Neutrophil (primary cell): ENCODE measurements at regions not wholly inside any gene's neighbourhood (a gene's known extent, or its start where the extent isn't known, plus 50 kb on each side); places are given as distances from the start of the nearest gene placed in this dataset.

Experiments used
- H3K27ac ChIP-seq: fragments of 200-600 bp; sonication (generic); 2 replicates; pipeline ENCODE4 v1.5.1; 2016; ENCODE audit warnings: mild to moderate bottlenecking, moderate library complexity
- H3K27me3 ChIP-seq: fragments of 200-600 bp; sonication (generic); 2 replicates; pipeline ENCODE4 v1.6.0; 2016; ENCODE audit warnings: mild to moderate bottlenecking
- H3K36me3 ChIP-seq: fragments of 200-600 bp; sonication (generic); 2 replicates; pipeline ENCODE4 v1.5.1; 2017
- H3K4me1 ChIP-seq, 2 experiments: fragments of 200-600 bp in 1 of 2; sonication (generic) in 1 of 2; 1 replicate in 1 of 2; 2 replicates in 1 of 2; pipeline versions ENCODE4 v1.5.1 to v1.6.1; 2013 to 2016; ENCODE audit warnings: low read depth in 1 of 2, low read length in 1 of 2, mild to moderate bottlenecking in 1 of 2, moderate library complexity in 1 of 2; ENCODE audit not compliant: control insufficient read depth in 1 of 2, insufficient read depth in 1 of 2
- H3K4me3 ChIP-seq, 2 experiments: fragments of 200-600 bp in 1 of 2; sonication (generic) in 1 of 2; 1 replicate in 1 of 2; 2 replicates in 1 of 2; pipeline ENCODE4 v1.5.1; 2013 to 2016; ENCODE audit warnings: low read depth in 1 of 2, low read length in 1 of 2, mild to moderate bottlenecking in 1 of 2, moderate library complexity in 1 of 2
- H3K9me3 ChIP-seq: fragments of 200-600 bp; sonication (generic); 2 replicates; pipeline ENCODE4 v1.5.1; 2016
- CTCF ChIP-seq: fragments of 200-600 bp; sonication (generic); IDR thresholded peaks from 2 replicates; pipeline ENCODE4 v1.5.1; 2016; ENCODE audit warnings: antibody characterized with exemption

DNA sequence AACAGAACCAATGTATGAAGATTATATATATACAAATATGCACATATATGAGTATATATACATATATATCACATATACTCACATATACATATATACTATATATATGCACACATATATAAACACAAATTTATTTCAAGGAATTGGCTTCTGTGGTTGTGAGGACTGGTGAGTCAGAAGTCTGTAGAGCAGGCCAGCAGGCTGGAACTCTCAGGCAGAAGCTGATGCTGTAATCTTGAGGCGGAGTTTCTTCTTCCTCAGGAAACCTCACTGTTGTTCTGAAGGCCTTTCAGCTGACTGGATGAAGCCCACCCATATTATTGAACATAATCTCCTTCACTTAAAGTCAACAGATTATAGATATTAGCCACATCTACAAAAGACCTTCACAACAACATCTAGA is 143.9 kb upstream of the CREB1 start:
- Histone ChIP-seq H3K9me3 (no peaks in the 10 kb centered on the region), H3K4me1 (no peaks in the 10 kb centered on the region), H3K4me3 (no peak overlapping the region), H3K36me3 (no peaks in the 10 kb centered on the region), H3K27ac (no peak overlapping the region), H3K27me3 (no peaks in the 10 kb centered on the region)
- TF ChIP-seq CTCF: no peak

- TF ChIP-seq CTCF: no peak
- Histone ChIP-seq H3K9me3 (no peaks in the 10 kb centered on the region), H3K4me1 (no peaks in the 10 kb centered on the region)
These were observed 142.7 kb upstream of the CREB1 start for GRCh38 chr2:207387001-207387571.

GRCh38 chr2:207390302-207391095 is 139.3 kb upstream of the CREB1 start:
- no peak overlapping the region for H3K4me3 ChIP-seq
- TF ChIP-seq CTCF: no peak
- H3K27me3 ChIP-seq: no peaks in the 10 kb centered on the region

More at GRCh38 chr2:207387001-207387571, 142.7 kb upstream of the CREB1 start:
- Histone ChIP-seq H3K4me3 (no peak overlapping the region), H3K36me3 (no peaks in the 10 kb centered on the region), H3K27me3 (no peaks in the 10 kb centered on the region), H3K27ac (no peak overlapping the region)

DNA sequence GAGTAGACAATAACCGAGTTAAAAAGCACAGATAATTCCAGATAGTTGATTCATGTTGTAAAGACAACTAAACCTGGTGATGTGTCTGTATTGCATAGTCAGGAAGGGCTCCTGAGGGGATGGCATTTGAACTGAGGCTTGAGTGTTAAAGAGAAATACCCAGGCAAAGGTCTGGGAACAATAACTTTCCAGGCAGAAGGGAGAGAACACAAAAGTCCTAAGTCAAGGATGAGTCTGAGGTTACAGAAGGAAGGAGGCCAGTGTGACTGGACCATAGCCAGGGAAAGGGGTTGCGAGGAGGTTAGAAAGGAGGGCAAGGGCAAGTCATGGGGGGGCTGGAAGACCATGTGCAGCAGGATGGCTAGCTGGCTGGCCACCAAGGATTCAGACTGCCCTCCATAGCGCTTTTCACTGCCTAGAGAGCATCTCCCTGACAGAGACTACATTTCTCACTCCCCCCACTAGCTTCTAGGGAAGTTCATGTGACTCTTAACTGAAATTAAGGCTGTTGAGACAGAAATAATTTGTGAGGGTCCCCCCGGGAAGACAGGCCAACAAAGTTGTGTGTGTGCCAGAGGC is 135.5 kb upstream of the CREB1 start:
- Histone ChIP-seq H3K4me3 (no peak overlapping the region), H3K36me3 (no peaks in the 10 kb centered on the region), H3K4me1 (no peaks in the 10 kb centered on the region), H3K9me3 (no peaks in the 10 kb centered on the region), H3K27ac (no peak overlapping the region), H3K27me3 (no peaks in the 10 kb centered on the region)
- no peak for TF ChIP-seq CTCF

More at GRCh38 chr2:207390302-207391095, 139.3 kb upstream of the CREB1 start:
- Histone ChIP-seq H3K27ac (no peak overlapping the region), H3K9me3 (no peaks in the 10 kb centered on the region), H3K4me1 (no peaks in the 10 kb centered on the region), H3K36me3 (no peaks in the 10 kb centered on the region)

DNA sequence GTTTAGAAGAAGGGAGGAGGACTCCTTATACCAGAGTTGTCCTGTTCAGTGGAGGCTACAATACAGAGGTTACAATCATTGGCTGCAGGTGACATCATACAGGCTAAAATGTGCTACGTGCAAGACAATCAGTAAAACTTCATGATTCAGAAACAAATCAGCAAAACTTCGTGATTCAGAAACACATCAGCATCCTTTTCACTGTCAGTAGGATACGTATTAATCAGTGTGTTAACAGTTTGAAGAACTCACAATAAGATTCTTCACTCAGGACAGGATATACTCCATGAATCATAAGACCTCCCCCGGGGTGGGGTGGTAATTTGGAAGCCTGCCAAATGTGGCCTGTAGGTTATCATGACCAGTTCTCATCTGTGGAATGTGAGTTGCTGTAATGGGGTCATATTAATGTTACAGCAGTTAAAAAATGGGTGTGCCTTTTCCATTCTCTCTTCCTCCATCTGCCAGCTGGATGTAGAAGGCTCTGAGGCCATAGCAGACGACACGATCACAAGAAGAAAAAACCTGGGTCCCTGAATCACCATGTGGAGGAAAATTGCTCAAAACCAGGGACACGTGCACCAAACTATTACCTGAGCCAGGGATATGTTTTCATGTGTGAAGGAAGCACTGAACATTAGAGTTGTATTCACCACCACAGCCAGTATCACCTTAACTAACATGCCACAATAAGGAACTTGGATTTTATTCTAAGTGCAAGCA is 134.8 kb upstream of the CREB1 start:
- Histone ChIP-seq H3K36me3 (no peaks in the 10 kb centered on the region), H3K4me3 (no peak overlapping the region), H3K9me3 (no peaks in the 10 kb centered on the region), H3K4me1 (no peaks in the 10 kb centered on the region), H3K27me3 (no peaks in the 10 kb centered on the region), H3K27ac (no peak overlapping the region)
- no peak for TF ChIP-seq CTCF
